ENCODE measurements at regions not wholly inside any gene's neighbourhood (a gene's known extent, or its start where the extent isn't known, plus 50 kb on each side); places are given as distances from the start of the nearest gene placed in this dataset.

GRCh38 chr2:138227195-138227594, 262.9 kb downstream of the HNMT start:
- no peaks in the 10 kb centered on the region for H3K4me1 Mint-ChIP-seq
- H3K27me3 Mint-ChIP-seq (ENCODE audit: low read depth), result no peaks in the 10 kb centered on the region
- TF ChIP-seq, protein P1, sequence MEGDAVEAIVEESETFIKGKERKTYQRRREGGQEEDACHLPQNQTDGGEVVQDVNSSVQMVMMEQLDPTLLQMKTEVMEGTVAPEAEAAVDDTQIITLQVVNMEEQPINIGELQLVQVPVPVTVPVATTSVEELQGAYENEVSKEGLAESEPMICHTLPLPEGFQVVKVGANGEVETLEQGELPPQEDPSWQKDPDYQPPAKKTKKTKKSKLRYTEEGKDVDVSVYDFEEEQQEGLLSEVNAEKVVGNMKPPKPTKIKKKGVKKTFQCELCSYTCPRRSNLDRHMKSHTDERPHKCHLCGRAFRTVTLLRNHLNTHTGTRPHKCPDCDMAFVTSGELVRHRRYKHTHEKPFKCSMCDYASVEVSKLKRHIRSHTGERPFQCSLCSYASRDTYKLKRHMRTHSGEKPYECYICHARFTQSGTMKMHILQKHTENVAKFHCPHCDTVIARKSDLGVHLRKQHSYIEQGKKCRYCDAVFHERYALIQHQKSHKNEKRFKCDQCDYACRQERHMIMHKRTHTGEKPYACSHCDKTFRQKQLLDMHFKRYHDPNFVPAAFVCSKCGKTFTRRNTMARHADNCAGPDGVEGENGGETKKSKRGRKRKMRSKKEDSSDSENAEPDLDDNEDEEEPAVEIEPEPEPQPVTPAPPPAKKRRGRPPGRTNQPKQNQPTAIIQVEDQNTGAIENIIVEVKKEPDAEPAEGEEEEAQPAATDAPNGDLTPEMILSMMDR (IDR thresholded peaks at IDR 0.05; ENCODE audit: unreplicated experiment in 3 of 3), result no peak

GRCh38 chr2:138228101-138228500, 263.8 kb downstream of the HNMT start:
- no peaks in the 10 kb centered on the region for H3K36me3 Mint-ChIP-seq (ENCODE audit: low read depth)
- H3K4me1 Mint-ChIP-seq, result no peaks in the 10 kb centered on the region
- H3K27ac Mint-ChIP-seq, result no peak overlapping the region
- TF ChIP-seq, protein P1 (IDR thresholded peaks at IDR 0.05; ENCODE audit: unreplicated experiment in 3 of 3), result no peak
- H3K4me3 Mint-ChIP-seq, result no peak overlapping the region
- H3K27me3 Mint-ChIP-seq (ENCODE audit: low read depth), result no peaks in the 10 kb centered on the region
- H3K9me3 Mint-ChIP-seq, result no peaks in the 10 kb centered on the region

More at GRCh38 chr2:138227195-138227594, 262.9 kb downstream of the HNMT start:
- Mint-ChIP-seq H3K36me3 (ENCODE audit: low read depth) (no peaks in the 10 kb centered on the region), H3K27ac (no peak overlapping the region), H3K4me3 (no peak overlapping the region), H3K9me3 (no peaks in the 10 kb centered on the region)

GRCh38 chr2:138234265-138234664, 267.3 kb upstream of the SPOPL start:
- no peaks in the 10 kb centered on the region for H3K27me3 Mint-ChIP-seq (ENCODE audit: low read depth)
- H3K27ac Mint-ChIP-seq, result no peak overlapping the region
- H3K36me3 Mint-ChIP-seq (ENCODE audit: low read depth), result no peaks in the 10 kb centered on the region
- peaks cover 9% of the 10 kb centered on the region for H3K4me1 Mint-ChIP-seq
- H3K4me3 Mint-ChIP-seq, result no peak overlapping the region
- TF ChIP-seq, protein P1 (IDR thresholded peaks at IDR 0.05; ENCODE audit: unreplicated experiment in 3 of 3), result no peak
- H3K9me3 Mint-ChIP-seq, result no peaks in the 10 kb centered on the region

DNA sequence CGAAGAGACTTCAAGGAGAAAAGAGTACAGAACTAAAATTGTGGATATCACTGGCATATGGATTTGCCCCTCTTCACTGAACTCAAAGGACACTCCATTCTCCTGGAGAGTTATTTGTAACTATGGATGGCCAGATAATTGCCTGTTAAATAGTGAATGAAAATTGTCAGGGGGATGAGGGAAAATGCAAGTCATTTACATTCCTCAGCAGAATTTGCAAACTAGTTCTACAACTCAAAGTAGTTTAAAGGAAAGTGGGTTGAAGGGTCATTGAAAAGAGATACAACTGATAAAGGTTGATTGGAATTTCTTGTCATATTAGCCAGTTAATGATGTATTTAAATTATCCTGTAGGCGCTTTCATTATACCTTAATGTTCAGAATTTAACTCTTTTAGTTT, 266.5 kb upstream of the SPOPL start:
- Mint-ChIP-seq H3K27ac (no peak overlapping the region), H3K9me3 (no peaks in the 10 kb centered on the region), H3K27me3 (ENCODE audit: low read depth) (no peaks in the 10 kb centered on the region), H3K36me3 (ENCODE audit: low read depth) (no peaks in the 10 kb centered on the region), H3K4me1 (peaks cover 9% of the 10 kb centered on the region), H3K4me3 (no peak overlapping the region)
- TF ChIP-seq, protein P1 (IDR thresholded peaks at IDR 0.05; ENCODE audit: unreplicated experiment in 3 of 3), result no peak

GRCh38 chr2:138236142-138236541, 265.4 kb upstream of the SPOPL start:
- peaks cover 9% of the 10 kb centered on the region for H3K4me1 Mint-ChIP-seq
- no peaks in the 10 kb centered on the region for H3K9me3 Mint-ChIP-seq
- H3K27me3 Mint-ChIP-seq (ENCODE audit: low read depth), result no peaks in the 10 kb centered on the region
- H3K27ac Mint-ChIP-seq, result no peak overlapping the region
- H3K4me3 Mint-ChIP-seq, result no peak overlapping the region
- TF ChIP-seq, protein P1 (IDR thresholded peaks at IDR 0.05; ENCODE audit: unreplicated experiment in 3 of 3), result no peak
- no peaks in the 10 kb centered on the region for H3K36me3 Mint-ChIP-seq (ENCODE audit: low read depth)

DNA sequence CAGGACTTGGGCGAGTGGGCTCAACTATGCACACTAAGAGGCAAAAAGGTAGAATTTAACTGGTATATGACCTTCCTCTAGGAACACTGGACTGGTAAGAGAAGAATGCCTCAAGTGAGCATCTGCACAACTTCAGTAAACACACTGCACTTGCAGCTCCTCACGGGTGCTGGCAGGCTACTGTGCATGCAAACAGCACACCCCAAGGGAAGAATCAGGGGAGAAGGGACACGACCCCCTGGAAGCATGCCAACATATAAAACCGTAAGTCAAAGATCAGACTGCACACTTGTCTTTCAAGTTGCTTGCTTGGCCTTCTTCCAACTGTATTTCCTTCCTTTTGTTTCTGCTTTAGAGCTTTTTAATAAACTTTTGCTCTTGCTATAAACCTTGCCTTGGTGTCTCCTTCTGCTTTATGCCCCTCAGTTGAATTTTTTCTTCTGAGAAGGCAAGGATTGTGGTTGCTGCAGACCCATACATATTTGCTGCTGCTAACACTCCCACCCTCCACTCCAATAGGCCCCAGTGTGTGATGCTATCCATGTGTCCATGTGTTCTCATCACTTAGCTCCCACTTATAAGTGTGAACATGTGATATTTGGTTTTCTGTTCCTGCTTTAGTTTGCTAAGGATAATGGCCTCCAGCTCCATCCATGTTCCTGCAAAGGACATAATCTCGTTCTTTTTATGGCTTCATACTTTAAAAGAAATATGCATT, 263.7 kb upstream of the SPOPL start:
- Mint-ChIP-seq H3K27ac (peak overlapping the region; percentile 23 to 57 (median 31)), H3K4me1 (peaks cover 9% of the 10 kb centered on the region), H3K36me3 (ENCODE audit: low read depth) (no peaks in the 10 kb centered on the region), H3K27me3 (ENCODE audit: low read depth) (no peaks in the 10 kb centered on the region), H3K4me3 (no peak overlapping the region), H3K9me3 (no peaks in the 10 kb centered on the region)
- TF ChIP-seq, protein P1 (IDR thresholded peaks at IDR 0.05; ENCODE audit: unreplicated experiment in 3 of 3), result no peak

Measured in nephron (organoid).